MG63 (cell line): ENCODE measurements at regions not wholly inside any gene's neighbourhood (a gene's known extent, or its start where the extent isn't known, plus 50 kb on each side); places are given as distances from the start of the nearest gene placed in this dataset.

Experiments used
- DNase-seq: peaks from one replicate; pipeline ENCODE4 v3.0.0-alpha.2; 2020
- H3K27me3 ChIP-seq: fragments of 250-450 bp; sonication (Bioruptor Pico); 2 replicates; pipeline ENCODE4 v1.5.1; 2020; ENCODE audit warnings: mild to moderate bottlenecking, moderate library complexity
- H3K36me3 ChIP-seq: fragments of 250-450 bp; sonication (Bioruptor Pico); 2 replicates; pipeline ENCODE4 v1.5.1; 2020; ENCODE audit warnings: mild to moderate bottlenecking, moderate library complexity
- H3K4me3 ChIP-seq: fragments of 250-450 bp; sonication (Bioruptor Pico); 2 replicates; pipeline ENCODE4 v1.5.1; 2020; ENCODE audit warnings: mild to moderate bottlenecking, moderate library complexity
- H3K9me3 ChIP-seq: fragments of 250-450 bp; sonication (Bioruptor Pico); 2 replicates; pipeline ENCODE4 v1.5.1; 2020; ENCODE audit warnings: mild to moderate bottlenecking, moderate library complexity

- H3K36me3 ChIP-seq, result no peaks in the 10 kb centered on the region
- no peaks in the 10 kb centered on the region for H3K27me3 ChIP-seq
- H3K4me3 ChIP-seq, result no peak overlapping the region
- H3K9me3 ChIP-seq, result 0 out of 2 replicates have a peak, but pooled peaks cover 10% of the 10 kb centered on the region
- no peak for DNase-seq
These were observed 136.8 kb downstream of the TTC32 start for GRCh38 chr2:19764998-19765397.

- H3K4me3 ChIP-seq, result no peak overlapping the region
- H3K9me3 ChIP-seq, result 0 out of 2 replicates have a peak, but pooled peaks cover 6% of the 10 kb centered on the region
- DNase-seq, result no peak
- no peaks in the 10 kb centered on the region for H3K27me3 ChIP-seq
- H3K36me3 ChIP-seq, result no peaks in the 10 kb centered on the region
These were observed 138.1 kb downstream of the TTC32 start for GRCh38 chr2:19763731-19764130.

- no peak for DNase-seq
- no peaks in the 10 kb centered on the region for H3K36me3 ChIP-seq
- H3K27me3 ChIP-seq, result no peaks in the 10 kb centered on the region
- no peak overlapping the region for H3K4me3 ChIP-seq
- H3K9me3 ChIP-seq, result 0 out of 2 replicates have a peak, but pooled peaks cover 6% of the 10 kb centered on the region
These were observed 138.7 kb downstream of the TTC32 start for GRCh38 chr2:19762959-19763605.

- no peaks in the 10 kb centered on the region for H3K36me3 ChIP-seq
- 0 out of 2 replicates have a peak, but pooled peaks cover 6% of the 10 kb centered on the region for H3K9me3 ChIP-seq
- no peak overlapping the region for H3K4me3 ChIP-seq
- no peak for DNase-seq
- H3K27me3 ChIP-seq, result no peaks in the 10 kb centered on the region
These were observed 139.6 kb downstream of the TTC32 start for GRCh38 chr2:19762142-19762541.

GRCh38 chr2:19759880-19760279 lies 141.9 kb downstream of the TTC32 start:
- no peak overlapping the region for H3K4me3 ChIP-seq
- no peaks in the 10 kb centered on the region for H3K9me3 ChIP-seq
- no peaks in the 10 kb centered on the region for H3K27me3 ChIP-seq
- no peak for DNase-seq
- H3K36me3 ChIP-seq, result no peaks in the 10 kb centered on the region

- Histone ChIP-seq H3K36me3 (no peaks in the 10 kb centered on the region), H3K9me3 (no peaks in the 10 kb centered on the region), H3K4me3 (no peak overlapping the region), H3K27me3 (no peaks in the 10 kb centered on the region)
- DNase-seq, result no peak
These were observed 143.1 kb downstream of the TTC32 start for GRCh38 chr2:19758658-19759057.

- Histone ChIP-seq H3K9me3 (no peaks in the 10 kb centered on the region), H3K4me3 (no peak overlapping the region), H3K36me3 (no peaks in the 10 kb centered on the region), H3K27me3 (no peaks in the 10 kb centered on the region)
- DNase-seq, result no peak
These were observed 144.2 kb downstream of the TTC32 start for GRCh38 chr2:19757586-19757985.

- Histone ChIP-seq H3K27me3 (no peaks in the 10 kb centered on the region), H3K4me3 (no peak overlapping the region), H3K36me3 (no peaks in the 10 kb centered on the region), H3K9me3 (no peaks in the 10 kb centered on the region)
- DNase-seq, result no peak
These were observed 146.9 kb downstream of the TTC32 start for GRCh38 chr2:19754907-19755306.

GRCh38 chr2:19753818-19754217 lies 148.0 kb downstream of the TTC32 start:
- H3K36me3 ChIP-seq, result no peaks in the 10 kb centered on the region
- H3K9me3 ChIP-seq, result no peaks in the 10 kb centered on the region
- H3K4me3 ChIP-seq, result no peak overlapping the region
- no peak for DNase-seq
- no peaks in the 10 kb centered on the region for H3K27me3 ChIP-seq

- Histone ChIP-seq H3K9me3 (no peaks in the 10 kb centered on the region), H3K4me3 (no peak overlapping the region), H3K27me3 (no peaks in the 10 kb centered on the region), H3K36me3 (no peaks in the 10 kb centered on the region)
- DNase-seq, result no peak
These were observed 148.5 kb downstream of the TTC32 start for GRCh38 chr2:19753314-19753713.

- Histone ChIP-seq H3K4me3 (no peak overlapping the region), H3K9me3 (no peaks in the 10 kb centered on the region), H3K27me3 (no peaks in the 10 kb centered on the region), H3K36me3 (no peaks in the 10 kb centered on the region)
- no peak for DNase-seq
These were observed 149.3 kb downstream of the TTC32 start for GRCh38 chr2:19752500-19752899.

- DNase-seq, result no peak
- H3K36me3 ChIP-seq, result no peaks in the 10 kb centered on the region
- no peaks in the 10 kb centered on the region for H3K9me3 ChIP-seq
- H3K4me3 ChIP-seq, result no peak overlapping the region
- no peaks in the 10 kb centered on the region for H3K27me3 ChIP-seq
These were observed 150.2 kb downstream of the TTC32 start for GRCh38 chr2:19751631-19752030.

- Histone ChIP-seq H3K36me3 (no peaks in the 10 kb centered on the region), H3K4me3 (no peak overlapping the region), H3K9me3 (no peaks in the 10 kb centered on the region), H3K27me3 (no peaks in the 10 kb centered on the region)
- DNase-seq, result no peak
These were observed 151.6 kb downstream of the TTC32 start for GRCh38 chr2:19750136-19750535.

- no peak for DNase-seq
- Histone ChIP-seq H3K4me3 (no peak overlapping the region), H3K9me3 (no peaks in the 10 kb centered on the region), H3K27me3 (no peaks in the 10 kb centered on the region), H3K36me3 (no peaks in the 10 kb centered on the region)
These were observed 152.3 kb downstream of the TTC32 start for GRCh38 chr2:19749507-19749836.

- no peaks in the 10 kb centered on the region for H3K36me3 ChIP-seq
- no peaks in the 10 kb centered on the region for H3K9me3 ChIP-seq
These were observed 152.9 kb downstream of the TTC32 start for GRCh38 chr2:19748711-19749506.

GRCh38 chr2:19748073-19748375 lies 153.8 kb downstream of the TTC32 start:
- no peaks in the 10 kb centered on the region for H3K9me3 ChIP-seq

More at GRCh38 chr2:19748711-19749506, 152.9 kb downstream of the TTC32 start:
- no peak for DNase-seq
- no peaks in the 10 kb centered on the region for H3K27me3 ChIP-seq
- H3K4me3 ChIP-seq, result no peak overlapping the region

GRCh38 chr2:19747310-19748072 lies 154.3 kb downstream of the TTC32 start:
- H3K9me3 ChIP-seq, result no peaks in the 10 kb centered on the region
- DNase-seq, result no peak
- H3K4me3 ChIP-seq, result no peak overlapping the region
- H3K27me3 ChIP-seq, result no peaks in the 10 kb centered on the region
- H3K36me3 ChIP-seq, result no peaks in the 10 kb centered on the region

More at GRCh38 chr2:19748073-19748375, 153.8 kb downstream of the TTC32 start:
- Histone ChIP-seq H3K36me3 (no peaks in the 10 kb centered on the region), H3K4me3 (no peak overlapping the region), H3K27me3 (no peaks in the 10 kb centered on the region)
- DNase-seq, result no peak
